Smooth muscle cell (in vitro differentiated cells): ENCODE measurements at regions not wholly inside any gene's neighbourhood (a gene's known extent, or its start where the extent isn't known, plus 50 kb on each side); places are given as distances from the start of the nearest gene placed in this dataset.

Source experiments
- DNase-seq: peaks from one replicate; lab custom pipeline; 2025; ENCODE audit not compliant: unreplicated experiment; lab: John Stamatoyannopoulos, UW
- H2AFZ ChIP-seq: fragments of 200-600 bp; sonication (generic); 2 replicates; pipeline ENCODE4 v1.6.0; 2016; ENCODE audit warnings: antibody characterized with exemption, low read depth, mild to moderate bottlenecking
- H3F3A ChIP-seq: fragments of 200-600 bp; sonication (generic); 2 replicates; pipeline ENCODE4 v1.6.0; 2017; ENCODE audit warnings: antibody characterized with exemption, low read depth
- H3K27ac ChIP-seq: fragments of 200-600 bp; sonication (generic); 2 replicates; pipeline ENCODE4 v1.5.1; 2016; ENCODE audit warnings: low read depth, mild to moderate bottlenecking
- H3K27me3 ChIP-seq: fragments of 200-600 bp; sonication (generic); 2 replicates; pipeline ENCODE4 v1.6.1; 2016; ENCODE audit warnings: low read depth, mild to moderate bottlenecking
- H3K36me3 ChIP-seq: fragments of 200-600 bp; sonication (generic); 2 replicates; pipeline ENCODE4 v1.5.1; 2016; ENCODE audit warnings: low read depth
- H3K4me1 ChIP-seq: fragments of 200-600 bp; sonication (generic); 2 replicates; pipeline ENCODE4 v1.5.1; 2016; ENCODE audit warnings: low read depth
- H3K4me2 ChIP-seq: fragments of 200-600 bp; sonication (generic); 2 replicates; pipeline ENCODE4 v1.6.0; 2016; ENCODE audit warnings: mild to moderate bottlenecking
- H3K4me3 ChIP-seq: fragments of 200-600 bp; sonication (generic); 2 replicates; pipeline ENCODE4 v1.5.1; 2016; ENCODE audit warnings: mild to moderate bottlenecking
- H3K79me2 ChIP-seq: fragments of 200-600 bp; sonication (generic); 2 replicates; pipeline ENCODE4 v1.6.0; 2016; ENCODE audit warnings: low read depth, mild to moderate bottlenecking
- H3K9ac ChIP-seq: fragments of 200-600 bp; sonication (generic); 2 replicates; pipeline ENCODE4 v1.6.0; 2016; ENCODE audit warnings: low read depth
- H3K9me3 ChIP-seq: fragments of 200-600 bp; sonication (generic); replicated peaks from 2 replicates; pipeline ENCODE4 v1.5.1; 2016; ENCODE audit warnings: low read depth
- H4K20me1 ChIP-seq: fragments of 200-600 bp; sonication (generic); 2 replicates; pipeline ENCODE4 v1.6.0; 2016; ENCODE audit warnings: low read depth
- CTCF ChIP-seq: fragments of 200-600 bp; sonication (generic); IDR thresholded peaks from 2 replicates; pipeline ENCODE4 v1.5.1; 2017; ENCODE audit warnings: borderline replicate concordance, mild to moderate bottlenecking, antibody characterized with exemption; ENCODE audit not compliant: insufficient read depth, poor library complexity, severe bottlenecking
- WGBS: methylation state at CpG from one replicate; pipeline ENCODE4 v1.1.7; 2016; ENCODE audit warnings: low lambda C conversion rate; 5-methylcytosine and 5-hydroxymethylcytosine counted together

GRCh38 chr4:16391196-16391595, 164.9 kb upstream of the TAPT1 start:
- no peaks in the 10 kb centered on the region for H3K36me3 ChIP-seq
- H3K4me2 ChIP-seq = no peak overlapping the region
- no peak overlapping the region for H3K4me3 ChIP-seq
- WGBS = 52% methylated on average over 3 of the region's 3 CpGs
- no peak overlapping the region for H2AFZ ChIP-seq
- H3F3A ChIP-seq = no peaks in the 10 kb centered on the region
- no peak overlapping the region for H3K27ac ChIP-seq
- no peaks in the 10 kb centered on the region for H3K79me2 ChIP-seq
- H3K9ac ChIP-seq = no peak overlapping the region
- no peaks in the 10 kb centered on the region for H4K20me1 ChIP-seq
- no peak for TF ChIP-seq CTCF
- no peaks in the 10 kb centered on the region for H3K9me3 ChIP-seq
- no peak for DNase-seq
- H3K4me1 ChIP-seq = no peaks in the 10 kb centered on the region
- H3K27me3 ChIP-seq = no peaks in the 10 kb centered on the region

- 88% methylated on average over 1 of the region's 1 CpG for WGBS
- Histone ChIP-seq H3K36me3 (no peaks in the 10 kb centered on the region), H3K4me3 (no peak overlapping the region)
These were observed 161.2 kb upstream of the TAPT1 start for GRCh38 chr4:16387448-16387847.

GRCh38 chr4:16386711-16387320, 160.5 kb upstream of the TAPT1 start:
- no peak overlapping the region for H3K27ac ChIP-seq
- TF ChIP-seq CTCF = no peak
- no peaks in the 10 kb centered on the region for H3K4me1 ChIP-seq

More at GRCh38 chr4:16387448-16387847, 161.2 kb upstream of the TAPT1 start:
- Histone ChIP-seq H2AFZ (no peak overlapping the region), H3K4me2 (no peak overlapping the region), H3K4me1 (no peaks in the 10 kb centered on the region), H3K27me3 (no peaks in the 10 kb centered on the region), H4K20me1 (no peaks in the 10 kb centered on the region), H3K9me3 (no peaks in the 10 kb centered on the region), H3K79me2 (no peaks in the 10 kb centered on the region), H3K27ac (no peak overlapping the region), H3K9ac (no peak overlapping the region), H3F3A (no peaks in the 10 kb centered on the region)
- DNase-seq = no peak
- TF ChIP-seq CTCF = no peak

GRCh38 chr4:16384576-16384975, 158.3 kb upstream of the TAPT1 start:
- H3F3A ChIP-seq = no peaks in the 10 kb centered on the region
- no peak overlapping the region for H2AFZ ChIP-seq
- H3K27ac ChIP-seq = no peak overlapping the region
- no peak for TF ChIP-seq CTCF
- no peaks in the 10 kb centered on the region for H3K9me3 ChIP-seq
- H3K27me3 ChIP-seq = no peaks in the 10 kb centered on the region
- no peaks in the 10 kb centered on the region for H3K4me1 ChIP-seq
- H3K36me3 ChIP-seq = no peaks in the 10 kb centered on the region
- H3K4me3 ChIP-seq = no peak overlapping the region
- H3K4me2 ChIP-seq = no peak overlapping the region
- H3K9ac ChIP-seq = no peak overlapping the region
- no peaks in the 10 kb centered on the region for H3K79me2 ChIP-seq
- DNase-seq = no peak
- WGBS = 61% methylated on average over 6 of the region's 6 CpGs
- no peaks in the 10 kb centered on the region for H4K20me1 ChIP-seq

More at GRCh38 chr4:16386711-16387320, 160.5 kb upstream of the TAPT1 start:
- no peak for DNase-seq
- no peak overlapping the region for H3K4me3 ChIP-seq
- no peaks in the 10 kb centered on the region for H3K36me3 ChIP-seq
- no peak overlapping the region for H2AFZ ChIP-seq
- no peak overlapping the region for H3K4me2 ChIP-seq
- H3F3A ChIP-seq = no peaks in the 10 kb centered on the region
- no peaks in the 10 kb centered on the region for H3K79me2 ChIP-seq
- H3K27me3 ChIP-seq = no peaks in the 10 kb centered on the region
- H4K20me1 ChIP-seq = no peaks in the 10 kb centered on the region
- H3K9ac ChIP-seq = no peak overlapping the region
- no peaks in the 10 kb centered on the region for H3K9me3 ChIP-seq
